Stomach (tissue), 8 donors: ENCODE measurements at regions not wholly inside any gene's neighbourhood (a gene's known extent, or its start where the extent isn't known, plus 50 kb on each side); places are given as distances from the start of the nearest gene placed in this dataset.

ENCODE experiments used
- DNase-seq, 2 donors: peaks; one replicate each; pipeline versions ENCODE4 v3.0.0 to v3.0.0-alpha.2; 2013 to 2019
- H3K27ac ChIP-seq, 5 donors: fragments of 200-600 bp in 4 of 5; sonication (generic) in 4 of 5; one replicate each; pipeline ENCODE4 v1.5.1; 2013 to 2019; ENCODE audit warnings: mild to moderate bottlenecking in 1 of 5, moderate library complexity in 1 of 5
- H3K27me3 ChIP-seq, 3 donors: fragments of 200-600 bp; sonication (generic); one replicate each; pipeline ENCODE4 v1.5.1; 2017 to 2019; ENCODE audit warnings: mixed run types in 1 of 3
- H3K36me3 ChIP-seq, 4 donors: fragments of 200-600 bp; sonication (generic); 1 replicate in 3 of 4; 2 replicates in 1 of 4; pipeline ENCODE4 v1.5.1; 2016 to 2019
- H3K4me1 ChIP-seq, 4 donors: fragments of 200-600 bp; sonication (generic); one replicate each; pipeline ENCODE4 v1.5.1; 2016 to 2019
- H3K4me3 ChIP-seq, 4 donors: fragments of 200-600 bp; sonication (generic) in 3 of 4; one replicate each; pipeline ENCODE4 v1.5.1; 2016 to 2019; ENCODE audit warnings: mild to moderate bottlenecking in 1 of 4
- H3K9me3 ChIP-seq, 4 donors: fragments of 200-600 bp; sonication (generic); one replicate each; pipeline ENCODE4 v1.5.1; 2016 to 2019
- EP300 ChIP-seq: sonication (generic); formaldehyde crosslinking; IDR thresholded peaks from one replicate; pipeline ENCODE4 v1.6.1; 2017; ENCODE audit warnings: antibody characterized with exemption
- POLR2A ChIP-seq, 4 donors: fragments of 450-650 bp; IDR thresholded peaks; one replicate each; pipeline ENCODE4 v1.6.1; 2016; ENCODE audit warnings: antibody characterized with exemption in 4 of 4, control low read depth in 2 of 4, mild to moderate bottlenecking in 1 of 4, moderate library complexity in 1 of 4
- POLR2AphosphoS5 ChIP-seq, 3 donors: sonication (generic); formaldehyde crosslinking; IDR thresholded peaks; one replicate each; pipeline ENCODE4 v1.6.1; 2016; ENCODE audit warnings: antibody characterized with exemption in 3 of 3
- WGBS, 5 donors: extraction: QIAGEN DNeasy Blood & Tissue Kit in 3 of 5; methylation state at CpG; one replicate each; pipeline versions ENCODE4 v1.1.5 to v1.1.7; 2013 to 2018; 5-methylcytosine and 5-hydroxymethylcytosine counted together
- intact Hi-C: fragments of 100-400 bp; cut with DNase I; formaldehyde crosslinking; loops from one replicate; pipeline ENCODE4 v1.15.1; 2023; ENCODE audit warnings: low total_unique reads
- TF ChIP-seq, protein P1 (sequence below), 7 experiments: fragments of 450-650 bp in 4 of 7; fragments of 200-600 bp in 3 of 7; sonication (generic) in 3 of 7; IDR thresholded peaks; one replicate each; pipeline ENCODE4 v1.5.1; 2016 to 2019; ENCODE audit warnings: antibody characterized with exemption in 7 of 7, control low read depth in 2 of 7, mild to moderate bottlenecking in 1 of 7
- donor health status: healthy with polysubstance abuse.
- donor health status: Bipolar disorder and iron deficiency.
- donor health status: healthy.

DNA sequence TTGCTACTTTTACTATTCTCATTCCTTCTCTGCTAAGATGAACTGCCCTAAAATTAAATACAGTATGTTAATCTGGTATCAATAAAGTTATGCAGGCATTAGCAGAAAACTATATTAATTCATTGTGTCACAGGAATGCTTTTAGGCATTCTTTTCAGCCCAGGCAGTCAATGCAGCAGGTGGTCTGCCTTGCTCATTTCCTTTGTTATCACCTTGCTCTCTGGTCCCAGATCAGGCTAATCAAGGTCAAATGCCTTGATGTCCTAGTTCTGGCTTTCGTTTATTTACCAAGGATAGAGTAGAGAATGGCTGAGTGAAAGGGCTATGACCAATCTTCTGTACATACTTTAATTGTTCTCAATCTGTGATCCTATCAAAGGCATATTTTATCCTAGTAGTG lies 1023.6 kb downstream of the TMEM182 start:
- no peaks in the 10 kb centered on the region for H3K9me3 ChIP-seq
- WGBS, 5 donors: 5 to 14% (median 11%) methylated on average over 1 of the region's 1 CpG
- H3K4me1 ChIP-seq: no peaks in the 10 kb centered on the region
- intact Hi-C loops: no loop called here
- H3K4me3 ChIP-seq: no peak overlapping the region
- H3K27ac ChIP-seq: no peak overlapping the region
- no peaks in the 10 kb centered on the region for H3K27me3 ChIP-seq
- DNase-seq: no peak
- TF ChIP-seq POLR2A (IDR thresholded peaks at IDR 0.05): no peak
- TF ChIP-seq POLR2AphosphoS5 (IDR thresholded peaks at IDR 0.05): no peak
- H3K36me3 ChIP-seq: no peaks in the 10 kb centered on the region

DNA sequence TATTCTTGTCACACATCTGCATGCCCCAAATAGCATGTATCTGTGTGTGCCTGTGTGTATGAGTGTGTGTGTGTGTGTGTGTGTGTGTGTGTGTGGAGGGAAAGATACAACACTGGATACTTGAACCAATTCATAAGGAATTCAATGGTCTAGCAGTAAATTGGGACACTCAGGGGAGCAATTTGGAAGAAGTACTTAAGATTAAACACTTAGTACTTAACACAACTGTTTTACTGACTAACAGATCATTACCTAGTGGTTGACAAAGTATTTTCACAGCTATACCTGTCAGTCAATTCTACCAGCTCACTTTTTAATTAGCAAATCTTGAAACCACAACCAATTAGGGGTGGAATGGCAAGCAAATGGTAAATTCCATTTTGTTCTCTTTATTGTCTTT lies 1024.1 kb downstream of the TMEM182 start:
- H3K9me3 ChIP-seq: no peaks in the 10 kb centered on the region
- no peak overlapping the region for H3K27ac ChIP-seq
- no peak for DNase-seq
- intact Hi-C loops: no loop called here
- TF ChIP-seq POLR2A (IDR thresholded peaks at IDR 0.05) (no peak), POLR2AphosphoS5 (IDR thresholded peaks at IDR 0.05) (no peak), EP300 (no peak)
- TF ChIP-seq, protein P1, sequence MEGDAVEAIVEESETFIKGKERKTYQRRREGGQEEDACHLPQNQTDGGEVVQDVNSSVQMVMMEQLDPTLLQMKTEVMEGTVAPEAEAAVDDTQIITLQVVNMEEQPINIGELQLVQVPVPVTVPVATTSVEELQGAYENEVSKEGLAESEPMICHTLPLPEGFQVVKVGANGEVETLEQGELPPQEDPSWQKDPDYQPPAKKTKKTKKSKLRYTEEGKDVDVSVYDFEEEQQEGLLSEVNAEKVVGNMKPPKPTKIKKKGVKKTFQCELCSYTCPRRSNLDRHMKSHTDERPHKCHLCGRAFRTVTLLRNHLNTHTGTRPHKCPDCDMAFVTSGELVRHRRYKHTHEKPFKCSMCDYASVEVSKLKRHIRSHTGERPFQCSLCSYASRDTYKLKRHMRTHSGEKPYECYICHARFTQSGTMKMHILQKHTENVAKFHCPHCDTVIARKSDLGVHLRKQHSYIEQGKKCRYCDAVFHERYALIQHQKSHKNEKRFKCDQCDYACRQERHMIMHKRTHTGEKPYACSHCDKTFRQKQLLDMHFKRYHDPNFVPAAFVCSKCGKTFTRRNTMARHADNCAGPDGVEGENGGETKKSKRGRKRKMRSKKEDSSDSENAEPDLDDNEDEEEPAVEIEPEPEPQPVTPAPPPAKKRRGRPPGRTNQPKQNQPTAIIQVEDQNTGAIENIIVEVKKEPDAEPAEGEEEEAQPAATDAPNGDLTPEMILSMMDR (IDR thresholded peaks at IDR 0.05): no peak
- no peak overlapping the region for H3K4me3 ChIP-seq
- no peaks in the 10 kb centered on the region for H3K4me1 ChIP-seq
- H3K27me3 ChIP-seq: no peaks in the 10 kb centered on the region
- H3K36me3 ChIP-seq: no peaks in the 10 kb centered on the region

- Histone ChIP-seq H3K27ac (no peak overlapping the region), H3K36me3 (no peaks in the 10 kb centered on the region), H3K4me1 (no peaks in the 10 kb centered on the region), H3K27me3 (no peaks in the 10 kb centered on the region), H3K4me3 (no peak overlapping the region), H3K9me3 (peaks cover 0 to 2% (median 0%) of the 10 kb centered on the region in 4 donors)
- intact Hi-C loops: no loop called here
- TF ChIP-seq POLR2AphosphoS5 (IDR thresholded peaks at IDR 0.05): no peak
- TF ChIP-seq EP300: no peak
- TF ChIP-seq, protein P1 (IDR thresholded peaks at IDR 0.05): no peak
- TF ChIP-seq POLR2A (IDR thresholded peaks at IDR 0.05): no peak
- WGBS, 5 donors: 13 to 26% (median 21%) methylated on average over 6 of the region's 6 CpGs
- peak in 1 of 2 donors; percentile 18 for DNase-seq
These were observed 1026.6 kb downstream of the TMEM182 start for GRCh38 chr2:103788389-103788788.

- H3K27ac ChIP-seq: no peak overlapping the region
- WGBS, 5 donors: 12 to 33% (median 28%) methylated on average over 2 of the region's 2 CpGs
- intact Hi-C loops: no loop called here
These were observed 1027.1 kb downstream of the TMEM182 start for GRCh38 chr2:103788951-103789350.

More at GRCh38 chr2:103788951-103789350, 1027.1 kb downstream of the TMEM182 start:
- Histone ChIP-seq H3K4me3 (no peak overlapping the region), H3K4me1 (no peaks in the 10 kb centered on the region), H3K9me3 (peaks cover 0 to 8% (median 0%) of the 10 kb centered on the region in 4 donors), H3K27me3 (no peaks in the 10 kb centered on the region), H3K36me3 (no peaks in the 10 kb centered on the region)
- no peak for TF ChIP-seq POLR2AphosphoS5 (IDR thresholded peaks at IDR 0.05)
- TF ChIP-seq, protein P1 (IDR thresholded peaks at IDR 0.05): no peak
- TF ChIP-seq EP300: no peak
- no peak for TF ChIP-seq POLR2A (IDR thresholded peaks at IDR 0.05)
- no peak for DNase-seq
